ENCODE measurements at regions not wholly inside any gene's neighbourhood (a gene's known extent, or its start where the extent isn't known, plus 50 kb on each side); places are given as distances from the start of the nearest gene placed in this dataset.

- TF ChIP-seq, protein P1, sequence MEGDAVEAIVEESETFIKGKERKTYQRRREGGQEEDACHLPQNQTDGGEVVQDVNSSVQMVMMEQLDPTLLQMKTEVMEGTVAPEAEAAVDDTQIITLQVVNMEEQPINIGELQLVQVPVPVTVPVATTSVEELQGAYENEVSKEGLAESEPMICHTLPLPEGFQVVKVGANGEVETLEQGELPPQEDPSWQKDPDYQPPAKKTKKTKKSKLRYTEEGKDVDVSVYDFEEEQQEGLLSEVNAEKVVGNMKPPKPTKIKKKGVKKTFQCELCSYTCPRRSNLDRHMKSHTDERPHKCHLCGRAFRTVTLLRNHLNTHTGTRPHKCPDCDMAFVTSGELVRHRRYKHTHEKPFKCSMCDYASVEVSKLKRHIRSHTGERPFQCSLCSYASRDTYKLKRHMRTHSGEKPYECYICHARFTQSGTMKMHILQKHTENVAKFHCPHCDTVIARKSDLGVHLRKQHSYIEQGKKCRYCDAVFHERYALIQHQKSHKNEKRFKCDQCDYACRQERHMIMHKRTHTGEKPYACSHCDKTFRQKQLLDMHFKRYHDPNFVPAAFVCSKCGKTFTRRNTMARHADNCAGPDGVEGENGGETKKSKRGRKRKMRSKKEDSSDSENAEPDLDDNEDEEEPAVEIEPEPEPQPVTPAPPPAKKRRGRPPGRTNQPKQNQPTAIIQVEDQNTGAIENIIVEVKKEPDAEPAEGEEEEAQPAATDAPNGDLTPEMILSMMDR (conservative IDR thresholded peaks at IDR 0.05 in 1 of 2, IDR thresholded peaks at IDR 0.05 in 1 of 2; ENCODE audit: low read depth in 1 of 2, low read length in 2 of 2) = no peak
- TF ChIP-seq EZH2 (IDR thresholded peaks at IDR 0.05; ENCODE audit: low read length, missing control alignments) = no peak
Measured at GRCh38 chr5:50583621-50584020, 82.8 kb upstream of the PARP8 start.

All from fibroblast of lung (primary cell).